ENCODE measurements at regions not wholly inside any gene's neighbourhood (a gene's known extent, or its start where the extent isn't known, plus 50 kb on each side); places are given as distances from the start of the nearest gene placed in this dataset.

DNA sequence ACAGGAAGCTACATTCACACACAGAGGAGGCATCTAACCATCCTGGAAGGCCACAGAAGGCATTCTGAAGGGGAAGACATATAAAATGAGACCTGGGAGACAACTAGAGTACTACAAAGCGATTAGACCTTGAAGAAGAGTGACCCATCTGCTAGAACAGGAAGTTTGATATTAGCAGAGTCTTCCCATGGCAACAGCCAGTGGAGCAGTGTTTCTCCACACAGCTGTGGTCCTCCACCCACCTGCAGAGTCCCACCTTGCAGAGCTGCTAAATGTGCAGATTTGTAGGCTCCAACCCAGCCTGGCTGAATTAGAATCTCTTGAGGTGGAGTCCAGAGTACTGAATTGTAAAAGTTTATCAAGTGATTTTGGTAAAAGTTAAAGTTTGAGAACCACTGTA lies 267.0 kb downstream of the CETN3 start:
- no peak for TF ChIP-seq CTCF (IDR thresholded peaks at IDR 0.05)
- TF ChIP-seq POLR2A (IDR thresholded peaks at IDR 0.05) = no peak
